Left ventricle myocardium superior (tissue), 1 donor: ENCODE measurements at regions not wholly inside any gene's neighbourhood (a gene's known extent, or its start where the extent isn't known, plus 50 kb on each side); places are given as distances from the start of the nearest gene placed in this dataset.
A peak's percentile ranks its signal among the peaks of the same experiment; 100 is the strongest.

Source experiments
- ATAC-seq: fragments of 200-7000 bp; cut with Tn5 transposase; one replicate; pipeline ENCODE4 v1.9.1; 2020; ENCODE audit warnings: mild to moderate bottlenecking, moderate library complexity
- DNase-seq: peaks from one replicate; pipeline ENCODE4 v3.0.0-alpha.2; 2020
- intact Hi-C: fragments of 100-400 bp; cut with micrococcal nuclease; formaldehyde crosslinking; loops from one replicate; pipeline ENCODE4 v1.11.0; 2022
- donor health status: DM: no; HTN: yes; CAD: no; lungs with severe emphysema.

DNA sequence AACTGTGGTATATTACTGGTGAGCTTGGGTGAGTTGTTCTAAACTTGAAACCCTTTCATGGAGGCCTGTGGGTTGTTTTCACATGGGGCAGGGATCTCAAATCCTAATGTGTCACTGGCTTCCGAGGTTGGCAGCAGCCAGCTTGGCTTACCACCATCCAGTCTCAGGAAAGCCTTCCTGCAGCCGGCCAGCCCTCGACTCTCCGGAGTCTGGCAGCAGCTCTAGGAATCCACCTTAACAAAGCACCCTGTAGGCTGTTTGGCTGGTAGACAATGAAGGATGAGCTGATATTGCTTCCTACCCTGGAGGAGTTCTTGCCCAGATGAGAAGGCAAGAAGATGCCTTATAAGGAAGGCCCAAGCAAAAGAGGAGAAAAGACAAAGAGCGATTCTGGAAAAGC, 188.3 kb downstream of the KLF12 start:
- intact Hi-C loops = no loop called here
- DNase-seq (peak; percentile 75), ATAC-seq (peak; percentile 91)

DNA sequence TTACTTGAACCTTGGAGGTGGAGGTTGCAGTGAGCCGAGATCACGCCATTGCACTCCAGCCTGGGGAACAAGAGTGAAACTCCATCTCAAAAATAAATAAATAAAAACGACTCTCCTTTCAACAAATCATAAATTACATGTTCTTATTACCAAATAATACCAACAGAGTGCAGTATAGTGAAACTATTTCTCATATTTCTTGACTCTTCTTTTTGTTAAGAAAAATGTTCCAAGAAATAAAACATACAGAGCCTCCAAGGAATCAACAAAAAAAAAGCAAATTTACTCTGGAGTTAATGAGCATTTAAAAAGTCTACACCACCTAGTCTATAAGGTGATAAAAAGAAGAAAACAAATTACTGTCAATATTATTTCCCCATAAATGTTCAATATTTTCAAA, 188.8 kb downstream of the KLF12 start:
- ATAC-seq (no peak), DNase-seq (no peak)
- intact Hi-C loops = no loop called here

DNA sequence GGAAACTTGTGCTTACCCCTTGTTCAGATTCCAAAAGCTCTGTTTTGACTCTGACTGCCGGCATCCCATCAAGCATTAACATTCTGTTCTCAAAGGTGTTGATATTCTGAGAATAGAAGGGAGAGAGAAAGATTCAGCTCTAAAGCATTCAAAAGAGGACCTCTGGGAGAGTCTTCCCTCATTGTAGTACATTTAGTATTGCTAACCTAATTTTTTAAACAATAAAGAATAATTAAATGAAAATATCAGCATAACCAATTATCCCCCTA, 190.3 kb downstream of the KLF12 start:
- peak; percentile 38 for ATAC-seq
- intact Hi-C loops = no loop called here
- no peak for DNase-seq

DNA sequence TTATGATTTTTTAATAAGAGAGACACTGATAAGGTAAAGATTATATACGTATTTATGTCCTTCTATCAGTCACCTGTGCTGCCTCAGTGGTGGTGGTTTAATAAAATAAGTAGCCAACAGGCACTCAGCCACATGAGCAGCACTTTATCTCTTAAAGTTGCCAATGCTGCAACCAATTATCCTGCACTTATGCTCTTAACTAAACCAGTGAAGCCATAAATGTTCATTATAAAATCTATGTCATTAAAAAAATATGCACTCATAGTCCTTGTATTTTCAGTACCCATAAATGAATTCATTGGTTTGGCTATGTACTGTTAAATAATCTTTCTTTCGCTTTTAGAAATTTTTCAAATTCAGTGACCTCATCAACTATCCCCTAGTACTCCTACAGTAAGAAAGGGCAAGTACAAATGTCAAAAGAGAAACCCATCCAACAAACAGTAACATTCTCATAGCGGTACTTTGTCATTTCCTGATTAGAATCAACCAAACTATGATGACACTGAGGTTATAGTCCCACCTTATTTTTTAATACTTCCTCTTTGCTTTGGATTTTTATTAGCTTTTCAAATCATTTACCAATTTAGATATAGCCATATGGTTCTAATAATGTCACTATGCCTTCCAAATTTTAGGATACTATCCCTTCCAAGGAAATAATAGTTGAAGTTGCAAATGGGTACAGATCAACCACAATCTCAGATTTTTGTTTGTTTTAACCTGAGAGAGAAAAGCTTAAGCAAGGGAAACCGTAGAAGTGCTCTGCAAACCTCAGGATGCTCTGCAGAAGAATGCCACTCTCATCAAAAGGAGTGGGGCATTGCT, 190.9 kb downstream of the KLF12 start:
- no peak for DNase-seq
- no peak for ATAC-seq
- intact Hi-C loops = no loop called here

DNA sequence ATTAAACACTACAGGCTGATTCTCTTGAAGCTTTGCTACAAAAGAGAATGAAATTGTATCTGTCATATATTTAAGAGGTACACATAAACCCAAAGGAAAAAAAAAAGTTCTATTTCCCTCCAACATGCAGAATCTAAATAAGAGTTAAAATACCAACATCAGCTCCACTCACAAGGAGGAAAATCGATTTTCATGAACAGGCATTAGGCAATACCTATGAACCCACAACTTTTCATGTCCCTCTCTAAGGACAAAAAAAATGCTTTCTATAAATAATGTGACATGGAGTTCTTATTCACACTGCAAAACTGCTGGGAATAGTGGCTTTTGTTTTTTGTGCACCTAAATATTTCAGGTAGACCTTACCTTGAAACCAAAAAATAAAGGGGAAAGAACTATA, 192.5 kb downstream of the KLF12 start:
- intact Hi-C loops = no loop called here
- DNase-seq (no peak), ATAC-seq (no peak)

DNA sequence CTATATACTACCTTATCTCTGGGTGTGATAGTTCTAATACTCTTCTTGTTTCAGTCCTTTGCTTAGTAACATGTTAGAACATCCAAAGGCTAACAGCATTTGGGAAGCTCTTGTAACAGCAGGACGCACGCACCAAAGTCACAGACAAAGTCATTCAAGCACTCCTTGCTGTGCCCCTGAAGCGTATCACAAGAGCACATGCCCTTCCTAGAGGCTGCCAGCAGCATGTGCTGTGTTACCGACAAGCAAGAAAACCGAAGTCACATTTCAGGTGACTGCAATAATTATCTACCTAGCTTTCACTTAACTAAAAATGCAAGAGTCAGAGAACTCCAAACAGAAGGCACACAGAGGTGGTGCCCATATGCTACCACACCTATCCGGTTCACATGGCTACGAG, 194.1 kb downstream of the KLF12 start:
- intact Hi-C loops = no loop called here
- DNase-seq = peak; percentile 60
- ATAC-seq = peak; percentile 94

DNA sequence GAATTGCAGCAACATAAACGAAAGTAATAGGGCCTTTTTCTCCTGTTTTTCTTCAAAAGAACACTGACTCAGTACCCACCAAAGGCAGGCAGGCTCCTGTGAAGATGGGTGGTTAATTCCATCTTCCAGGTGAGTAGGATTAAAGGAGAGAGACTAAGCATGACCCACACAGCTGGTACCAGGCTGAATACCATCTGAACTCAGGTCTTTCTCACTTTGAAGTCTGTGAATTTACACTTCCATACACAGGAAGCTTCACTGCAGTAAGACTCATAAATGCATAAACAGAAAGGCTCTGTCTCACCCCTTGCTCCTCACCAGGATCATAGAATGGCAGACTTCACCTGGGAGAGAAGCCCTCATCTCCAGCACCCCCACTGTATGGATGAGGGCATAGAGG, 194.6 kb downstream of the KLF12 start:
- peak; percentile 35 for ATAC-seq
- intact Hi-C loops = no loop called here
- no peak for DNase-seq

DNA sequence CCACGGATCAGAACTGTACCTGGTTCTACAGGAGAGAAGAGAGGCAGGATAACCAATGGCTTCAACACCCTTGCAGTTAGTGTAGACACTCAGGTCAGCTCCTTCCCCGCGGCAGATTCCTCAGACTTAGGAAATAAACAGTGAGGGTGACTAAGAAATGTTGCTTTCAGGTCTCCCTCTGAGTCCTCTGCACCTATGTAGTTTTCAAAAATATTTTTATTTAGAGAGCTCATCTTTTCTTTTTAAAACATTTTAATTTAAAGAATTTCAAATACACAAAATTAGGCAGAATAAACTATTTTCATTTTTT, 195.2 kb downstream of the KLF12 start:
- ATAC-seq (no peak), DNase-seq (no peak)
- intact Hi-C loops = no loop called here

DNA sequence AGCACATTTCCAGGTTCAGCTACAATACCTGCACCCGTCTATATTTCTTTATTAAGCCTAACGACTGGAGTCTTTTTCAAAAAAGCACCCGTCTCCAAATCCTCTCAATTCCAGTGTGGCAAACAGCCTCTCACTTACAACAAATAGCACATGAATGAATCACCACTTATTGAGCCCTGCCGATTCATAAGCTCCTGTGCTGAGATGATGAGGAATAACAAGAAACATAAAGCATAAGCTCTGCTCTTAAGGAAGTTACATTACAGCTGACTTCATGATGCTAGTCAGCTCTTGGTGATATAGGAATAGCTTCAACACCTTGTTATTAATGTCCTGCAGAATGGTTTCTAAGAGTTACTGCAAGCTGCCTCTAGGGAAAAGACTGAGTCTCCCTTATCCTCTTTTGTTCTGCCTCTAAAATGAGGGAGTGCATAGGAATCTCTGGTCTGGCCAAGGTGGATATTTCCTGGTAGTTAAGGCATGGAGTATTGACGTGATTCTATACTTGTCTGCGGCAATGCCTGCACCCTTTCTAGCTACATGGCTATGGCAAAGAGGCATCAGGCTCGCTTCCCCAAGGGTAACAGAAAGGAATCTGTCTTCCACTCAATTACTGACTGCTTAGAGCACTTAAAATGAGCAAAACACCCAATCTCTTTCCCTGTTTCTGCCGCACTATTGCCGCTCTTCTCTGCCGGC, 195.7 kb downstream of the KLF12 start:
- ATAC-seq = no peak
- intact Hi-C loops = no loop called here
- no peak for DNase-seq

DNA sequence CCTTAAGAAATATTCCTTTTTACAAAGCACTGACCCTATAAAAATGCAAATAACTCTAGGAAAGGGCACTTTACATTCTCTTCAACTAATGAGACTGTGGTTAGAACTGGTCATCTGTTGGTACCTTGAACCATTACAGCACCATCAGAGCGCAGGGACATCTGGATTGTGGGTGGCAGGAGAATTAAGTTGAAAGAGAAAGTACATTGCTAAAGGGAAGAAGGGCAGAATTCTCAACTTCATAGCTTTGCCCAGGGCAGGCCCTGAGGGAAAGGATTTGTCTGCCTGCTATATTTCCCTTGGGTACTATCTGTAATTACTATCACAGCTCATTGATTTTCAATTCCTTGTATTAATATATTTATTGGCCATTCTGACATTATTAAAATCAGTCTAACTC, 196.8 kb downstream of the KLF12 start:
- intact Hi-C loops = no loop called here
- DNase-seq = no peak
- ATAC-seq = no peak

DNA sequence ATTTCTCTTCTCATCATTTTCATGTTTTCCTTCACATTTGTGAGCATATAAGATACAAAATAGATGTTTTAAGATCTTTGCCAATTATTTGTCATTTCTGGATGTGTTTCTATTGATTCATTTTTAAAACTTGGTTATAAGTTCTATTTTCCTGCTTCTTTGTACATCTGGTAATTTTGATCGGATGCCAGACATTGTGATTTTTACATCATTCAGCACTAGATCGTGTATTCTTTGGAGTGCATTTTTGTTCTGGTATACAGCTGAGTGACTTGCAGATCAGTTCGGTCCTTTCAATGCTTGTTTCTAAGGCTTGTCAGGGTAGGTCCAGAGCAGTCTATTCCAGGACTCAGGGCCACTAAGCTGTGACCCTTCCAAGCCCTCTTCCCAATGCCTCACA, 198.2 kb downstream of the KLF12 start:
- intact Hi-C loops = no loop called here
- no peak for DNase-seq
- no peak for ATAC-seq

DNA sequence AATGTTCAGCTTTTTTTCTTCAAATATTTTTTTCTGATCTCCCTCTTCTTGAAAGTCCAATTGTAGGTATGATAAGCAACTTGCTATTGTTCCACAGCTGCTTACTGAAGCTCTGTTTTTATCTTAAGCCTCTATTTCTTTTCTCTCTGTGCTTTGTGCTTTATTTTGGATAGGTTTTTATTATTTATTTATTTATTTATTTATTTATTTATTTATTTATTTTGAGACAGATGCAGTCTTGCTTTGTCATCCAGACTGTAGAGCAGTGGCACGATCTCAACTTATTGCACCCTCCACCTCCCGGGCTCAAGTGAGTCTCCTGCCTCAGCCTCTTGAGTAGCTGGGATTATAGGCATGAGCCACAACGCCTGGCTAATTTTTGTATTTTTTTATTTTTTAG, 199.4 kb downstream of the KLF12 start:
- DNase-seq (no peak), ATAC-seq (no peak)
- intact Hi-C loops = no loop called here

DNA sequence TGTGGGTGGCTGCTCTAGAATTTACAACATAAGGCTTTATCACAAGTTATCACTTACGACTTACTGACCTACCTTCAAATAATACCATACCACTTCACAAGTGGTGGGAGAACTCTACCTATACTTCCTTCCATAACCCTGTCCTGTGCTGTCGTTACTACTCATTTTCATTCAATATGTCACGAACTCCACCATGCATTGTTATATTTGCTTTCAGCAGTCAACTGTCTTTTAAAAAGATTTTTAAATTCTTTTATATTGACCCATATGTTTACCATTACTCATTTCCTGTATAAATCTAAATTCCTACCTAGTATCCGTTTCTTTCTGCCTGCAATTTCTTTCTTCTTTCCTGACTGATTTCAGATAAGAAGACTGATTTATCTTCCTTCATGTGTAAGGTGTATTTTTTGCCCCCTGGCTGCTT, 200.0 kb downstream of the KLF12 start:
- ATAC-seq (no peak), DNase-seq (no peak)
- intact Hi-C loops = no loop called here

DNA sequence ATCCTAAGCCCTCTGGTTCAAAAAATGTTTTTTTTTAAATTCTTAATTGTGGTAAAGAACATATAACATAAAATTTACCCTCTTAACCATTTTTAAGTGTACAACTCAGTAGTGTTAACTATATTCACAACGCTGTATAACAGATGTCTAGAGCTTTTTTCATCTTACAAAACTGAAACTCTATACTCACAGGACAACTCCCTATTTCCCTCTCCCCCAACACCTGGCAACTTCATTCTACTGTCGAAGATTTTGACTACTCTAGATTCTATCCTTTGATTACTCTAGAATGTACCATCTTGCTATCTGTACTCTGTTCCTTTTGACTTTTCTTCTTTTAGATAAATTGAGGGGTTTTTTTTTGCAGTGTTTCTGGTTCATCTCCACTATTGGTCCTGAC, 200.4 kb downstream of the KLF12 start:
- ATAC-seq (no peak), DNase-seq (no peak)
- intact Hi-C loops = no loop called here

DNA sequence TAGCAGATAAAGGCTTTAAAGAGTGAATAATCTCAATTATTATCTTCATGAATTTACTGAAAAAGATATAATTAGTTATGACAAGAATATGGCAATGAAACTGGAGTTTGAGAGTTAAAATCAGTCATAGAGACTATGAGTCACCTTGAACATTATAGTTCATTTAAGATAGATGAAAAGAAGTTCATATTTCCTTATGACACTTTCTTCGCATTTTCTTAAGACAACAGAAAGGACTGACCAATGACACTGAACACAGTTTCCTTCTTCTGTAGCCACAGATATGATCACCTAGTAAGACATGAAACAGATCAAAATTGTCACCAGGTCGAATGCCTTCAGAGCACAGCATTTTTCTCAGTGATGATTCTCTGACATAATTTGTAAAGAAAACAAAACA, 202.1 kb downstream of the KLF12 start:
- no peak for DNase-seq
- ATAC-seq = no peak
- intact Hi-C loops = no loop called here

DNA sequence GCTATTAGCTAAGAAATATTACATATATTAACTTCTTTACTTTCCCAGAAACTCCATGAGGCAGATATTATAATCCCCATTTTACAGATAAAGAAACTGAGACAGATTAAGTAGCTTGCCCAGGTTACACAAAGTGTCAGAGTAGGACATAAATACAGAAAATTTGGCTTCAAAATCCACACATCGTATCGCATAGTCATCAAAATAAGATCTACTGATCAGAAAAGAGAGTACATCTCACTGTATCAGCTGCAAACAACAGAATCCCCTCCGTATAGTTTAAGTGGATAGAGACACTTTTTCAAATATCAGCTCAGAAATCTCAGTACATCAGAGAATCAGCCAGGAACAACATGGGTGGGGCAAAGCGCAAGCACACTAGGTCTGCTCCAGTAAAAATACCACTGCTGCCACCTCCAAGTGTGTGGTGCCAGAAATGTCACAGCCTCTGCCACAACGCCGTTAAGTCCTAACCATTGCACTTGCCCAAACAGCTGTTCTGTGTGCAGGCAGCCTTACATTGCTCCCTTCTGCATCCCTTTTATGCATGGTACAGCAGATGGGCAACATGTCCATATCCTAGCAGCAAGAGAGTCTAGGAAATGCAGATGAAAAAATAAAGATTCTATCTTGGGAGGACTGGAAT, 204.8 kb downstream of the KLF12 start:
- ATAC-seq (no peak), DNase-seq (no peak)
- intact Hi-C loops = no loop called here

DNA sequence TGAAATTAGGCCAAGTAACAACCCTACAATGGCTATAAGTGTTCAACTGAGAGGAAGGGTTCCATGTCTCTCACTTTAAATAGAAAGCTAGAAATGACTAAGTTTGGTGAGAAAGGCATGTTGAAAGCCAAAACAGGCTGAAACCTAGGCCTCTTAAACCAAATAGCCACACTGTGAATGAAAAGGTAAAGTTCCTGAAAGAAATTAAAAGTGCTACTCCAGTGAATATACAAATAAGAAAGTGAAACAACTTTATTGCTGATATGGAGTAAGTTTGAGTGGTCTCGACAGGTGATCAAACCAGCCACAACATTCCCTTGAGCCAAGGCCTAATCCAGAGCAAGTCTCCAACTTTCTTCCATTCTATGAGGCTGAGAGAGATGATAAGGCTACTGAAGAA, 209.6 kb downstream of the KLF12 start:
- intact Hi-C loops = no loop called here
- DNase-seq (no peak), ATAC-seq (no peak)

DNA sequence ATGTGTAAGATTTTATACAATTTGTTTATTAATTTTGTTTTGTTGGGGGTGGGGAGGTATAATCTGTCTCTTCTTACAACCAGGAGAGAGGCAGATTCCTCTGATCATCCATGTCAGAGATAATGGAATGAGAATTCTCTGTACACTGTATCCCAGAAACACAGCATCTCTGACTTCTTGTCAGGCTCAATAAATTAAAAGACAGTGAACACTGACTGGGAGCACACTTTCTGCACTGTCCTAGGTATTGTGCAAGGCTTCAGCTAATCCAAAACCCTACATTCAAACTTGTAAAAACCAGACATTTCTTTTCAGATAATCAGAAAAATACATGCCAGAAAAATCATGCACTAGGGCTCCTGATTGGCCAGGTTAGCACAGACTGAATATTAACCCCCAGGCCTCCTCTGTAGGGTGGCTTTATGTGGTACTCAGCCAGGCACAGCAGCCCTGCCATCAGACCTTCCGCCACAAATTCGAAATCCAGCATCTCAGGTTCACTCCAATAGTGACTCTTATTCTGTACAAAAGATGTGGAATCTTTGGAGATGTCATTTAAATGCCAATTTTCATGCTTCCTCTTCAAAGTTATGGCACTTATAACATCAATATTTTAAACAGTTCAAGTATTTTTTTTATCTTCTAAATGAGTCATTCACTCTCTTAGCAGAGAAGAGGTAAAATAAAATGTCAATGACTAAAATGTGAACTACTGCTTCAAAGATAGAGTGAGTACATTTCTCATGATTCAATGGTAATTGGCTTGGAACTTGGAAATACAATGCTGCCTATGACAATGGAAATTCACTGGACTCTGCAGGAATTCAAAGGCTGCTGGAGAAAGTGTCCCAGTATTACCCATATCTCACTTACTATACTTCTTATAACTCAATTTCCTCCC, 211.5 kb downstream of the KLF12 start:
- intact Hi-C loops = no loop called here

DNA sequence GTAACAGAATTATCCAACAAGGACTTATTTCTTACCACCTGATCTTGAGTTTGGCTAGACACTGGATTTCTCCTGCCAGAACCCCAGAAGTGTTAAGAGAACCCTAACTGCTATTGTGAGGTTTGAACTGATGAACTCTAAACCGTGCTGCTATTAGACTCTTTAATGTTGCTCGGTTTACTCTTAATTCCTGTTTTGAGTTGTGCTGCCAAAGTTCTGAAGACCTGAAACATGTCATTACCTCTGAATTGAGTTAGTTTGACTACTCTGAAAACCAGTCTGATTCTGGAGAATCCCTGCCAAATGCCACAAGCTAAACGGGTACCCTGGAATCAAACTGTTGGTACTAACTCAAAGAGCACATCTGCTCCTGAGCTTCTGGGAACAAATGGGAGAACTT, 215.5 kb downstream of the KLF12 start:
- ATAC-seq (no peak), DNase-seq (no peak)
- intact Hi-C loops = no loop called here

More for the DNA sequence above, 211.5 kb downstream of the KLF12 start:
- no peak for DNase-seq
- no peak for ATAC-seq
